ENCODE measurements at regions not wholly inside any gene's neighbourhood (a gene's known extent, or its start where the extent isn't known, plus 50 kb on each side); places are given as distances from the start of the nearest gene placed in this dataset.
"Not testable (repeated sequence)": the region's sequence is repeated elsewhere in the genome, so short reads cannot be mapped to it uniquely, and the experiment has no call there.

DNA sequence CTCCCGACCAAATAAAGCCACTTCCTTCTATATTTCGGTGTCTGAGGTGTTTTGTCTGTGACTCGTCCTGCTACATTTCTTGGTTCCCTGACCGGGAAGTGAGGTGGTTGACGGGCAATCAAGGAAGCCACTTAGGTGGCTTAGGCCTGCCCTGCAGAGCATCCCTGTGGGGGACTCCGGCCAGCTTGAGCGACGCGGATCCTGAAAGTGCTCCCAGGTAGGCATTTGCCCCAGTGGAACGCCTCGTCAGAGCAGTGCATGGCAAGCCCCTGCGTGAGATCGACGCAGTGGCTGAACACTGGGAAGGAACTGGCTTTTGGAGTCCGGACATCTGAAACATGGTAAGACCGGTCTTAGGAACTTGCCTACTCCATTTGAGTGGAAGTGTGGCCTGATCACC, 157.2 kb upstream of the COX7C start:
- Histone ChIP-seq H3K27ac (no peak overlapping the region), H3K36me3 (ENCODE audit: insufficient read depth in 1 of 2, low read depth in 1 of 2) (no peaks in the 10 kb centered on the region), H3K9me3 (peaks cover 5% of the 10 kb centered on the region), H3K4me1 (no peaks in the 10 kb centered on the region), H3K4me3 (no peak overlapping the region), H3K27me3 (ENCODE audit: insufficient read depth in 3 of 3, low read length in 2 of 3) (no peaks in the 10 kb centered on the region)
- no peak for DNase-seq
- TF ChIP-seq CTCF (IDR thresholded peaks at IDR 0.05): no peak
- intact Hi-C loops (cut with DNase I): no loop called here
- ATAC-seq: no peak
- WGBS, 3 donors: 93 to 95% (median 94%) methylated on average over 16 of the region's 16 CpGs

DNA sequence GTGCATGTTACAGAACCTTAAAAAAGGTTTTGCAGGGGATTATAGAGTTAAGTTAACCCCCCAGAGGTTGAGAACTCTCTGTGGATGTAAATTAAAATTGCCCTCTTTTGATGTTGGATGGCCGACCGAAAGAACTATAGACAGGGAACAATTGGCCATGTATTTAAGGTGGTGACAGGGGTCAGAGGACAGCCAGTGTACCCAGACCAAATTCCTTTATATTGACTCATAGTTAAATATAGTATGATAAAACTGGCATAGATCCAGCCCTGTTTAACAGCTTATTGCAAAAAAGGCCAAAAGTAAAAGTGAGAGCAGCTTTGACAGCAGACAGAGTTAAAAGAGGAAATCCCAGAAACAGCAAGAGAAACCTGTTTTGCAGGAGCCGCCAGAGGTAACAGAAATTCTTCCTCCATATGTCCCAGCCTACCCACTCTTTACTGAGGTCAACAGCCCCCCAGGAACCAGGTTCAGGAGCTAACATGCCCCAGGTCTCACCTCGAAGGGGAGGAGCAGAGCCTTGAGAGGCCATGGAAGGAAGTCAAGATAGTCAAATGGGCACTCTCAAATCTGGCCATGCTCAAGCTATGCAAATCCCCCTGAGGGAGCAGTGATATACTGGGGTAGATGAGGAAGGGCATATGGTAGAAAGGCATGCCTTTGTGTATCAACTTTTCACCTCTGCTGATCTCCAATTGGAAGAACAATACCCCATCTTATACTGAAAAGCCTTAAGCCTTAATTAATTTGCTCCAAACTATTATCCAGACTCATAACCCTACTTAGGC, 156.4 kb upstream of the COX7C start:
- WGBS, 3 donors: 27 to 39% (median 33%) methylated on average over 4 of the region's 4 CpGs
- Histone ChIP-seq H3K9me3 (peaks cover 5% of the 10 kb centered on the region), H3K36me3 (ENCODE audit: insufficient read depth in 1 of 2, low read depth in 1 of 2) (no peaks in the 10 kb centered on the region), H3K27me3 (ENCODE audit: insufficient read depth in 3 of 3, low read length in 2 of 3) (no peaks in the 10 kb centered on the region), H3K4me3 (no peak overlapping the region), H3K27ac (no peak overlapping the region), H3K4me1 (no peaks in the 10 kb centered on the region)
- ATAC-seq (no peak), DNase-seq (no peak)
- intact Hi-C loops (cut with DNase I): no loop called here
- TF ChIP-seq CTCF (IDR thresholded peaks at IDR 0.05): no peak

- H3K36me3 ChIP-seq (ENCODE audit: insufficient read depth in 1 of 2, low read depth in 1 of 2): no peaks in the 10 kb centered on the region
- no peaks in the 10 kb centered on the region for H3K27me3 ChIP-seq (ENCODE audit: insufficient read depth in 3 of 3, low read length in 2 of 3)
- H3K4me3 ChIP-seq: no peak overlapping the region
- WGBS, 3 donors: 66 to 76% (median 72%) methylated on average over 2 of the region's 2 CpGs
- ATAC-seq (no peak), DNase-seq (no peak)
- no peaks in the 10 kb centered on the region for H3K4me1 ChIP-seq
- TF ChIP-seq CTCF (IDR thresholded peaks at IDR 0.05): no peak
- H3K27ac ChIP-seq: no peak overlapping the region
- H3K9me3 ChIP-seq: peaks cover 5% of the 10 kb centered on the region
- intact Hi-C loops (cut with DNase I): no loop called here
Measured at GRCh38 chr5:86463339-86463738, 154.4 kb upstream of the COX7C start.

DNA sequence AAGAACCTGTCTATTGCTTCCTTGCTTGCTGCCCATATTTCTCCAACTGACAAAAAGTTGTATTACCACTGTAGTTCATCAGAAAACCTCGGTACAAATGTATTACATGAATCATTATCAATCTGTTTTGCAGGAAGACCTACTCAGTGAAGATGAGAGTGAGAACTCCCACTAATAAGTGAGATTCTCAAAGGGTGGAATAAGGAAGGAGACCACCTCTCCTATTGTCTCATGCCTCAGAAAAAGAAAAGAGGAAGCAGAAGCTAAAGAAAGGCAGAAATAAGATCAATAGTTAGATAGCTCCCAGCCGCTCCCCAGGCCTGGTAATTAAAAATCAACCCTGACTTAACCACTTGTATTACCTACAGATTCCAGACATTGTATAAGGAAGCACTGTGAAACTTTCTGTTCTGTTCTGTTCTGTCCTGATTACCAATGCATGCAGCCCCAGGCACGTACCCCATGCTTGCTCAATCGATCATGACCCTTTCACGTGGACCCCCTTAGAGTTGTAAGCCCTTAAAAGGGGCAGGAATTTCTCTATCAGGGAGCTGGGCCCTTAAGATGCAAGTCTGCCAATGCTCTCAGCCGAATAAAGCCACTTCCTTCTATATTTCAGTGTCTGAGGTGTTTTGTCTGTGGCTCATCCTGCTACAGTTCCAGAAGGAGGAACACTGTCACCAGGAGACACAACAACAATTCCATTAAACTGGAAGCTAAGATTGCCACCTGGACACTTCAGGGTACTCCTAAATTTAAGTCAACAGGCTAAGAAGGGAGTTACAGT, 152.5 kb upstream of the COX7C start:
- 72 to 75% (median 73%) methylated on average over 6 of the region's 6 CpGs for WGBS, 3 donors

DNA sequence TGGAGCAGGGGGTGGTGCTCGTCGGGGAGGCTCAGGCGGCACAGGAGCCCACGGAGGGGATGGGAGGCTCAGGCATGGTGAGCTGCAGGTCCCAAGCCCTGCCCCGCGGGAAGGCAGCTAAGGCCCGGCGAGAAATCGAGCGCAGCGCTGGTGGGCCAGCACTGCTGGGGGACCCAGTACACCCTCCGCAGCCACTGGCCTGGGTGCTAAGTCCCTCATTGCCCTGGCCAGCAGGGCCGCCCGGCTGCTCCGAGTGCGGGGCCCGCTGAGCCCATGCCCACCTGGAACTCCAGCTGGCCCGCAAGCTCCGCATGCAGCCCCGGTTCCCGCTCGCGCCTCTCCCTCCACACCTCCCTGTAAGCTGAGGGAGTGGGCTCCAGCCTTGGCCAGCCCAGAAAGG, 151.0 kb upstream of the COX7C start:
- H3K27me3 ChIP-seq (ENCODE audit: insufficient read depth in 3 of 3, low read length in 2 of 3); H3K27ac ChIP-seq; H3K4me3 ChIP-seq; H3K9me3 ChIP-seq; H3K4me1 ChIP-seq; H3K36me3 ChIP-seq (ENCODE audit: insufficient read depth in 1 of 2, low read depth in 1 of 2); DNase-seq; ATAC-seq; intact Hi-C loops (cut with DNase I): not testable (repeated sequence)
- WGBS, 3 donors: 86 to 95% (median 87%) methylated on average over 4 to 23 of the region's 23 CpGs

More for the DNA sequence above, 152.5 kb upstream of the COX7C start:
- no peak for ATAC-seq
- TF ChIP-seq CTCF (IDR thresholded peaks at IDR 0.05): no peak
- H3K4me1 ChIP-seq: no peaks in the 10 kb centered on the region
- H3K9me3 ChIP-seq: peaks cover 5% of the 10 kb centered on the region
- H3K36me3 ChIP-seq (ENCODE audit: insufficient read depth in 1 of 2, low read depth in 1 of 2): no peaks in the 10 kb centered on the region
- H3K27me3 ChIP-seq (ENCODE audit: insufficient read depth in 3 of 3, low read length in 2 of 3): no peaks in the 10 kb centered on the region
- no peak for DNase-seq
- intact Hi-C loops (cut with DNase I): no loop called here
- H3K27ac ChIP-seq: no peak overlapping the region
- H3K4me3 ChIP-seq: no peak overlapping the region

All from psoas muscle (tissue), 7 donors.